HUES6 (cell line): ENCODE measurements at regions not wholly inside any gene's neighbourhood (a gene's known extent, or its start where the extent isn't known, plus 50 kb on each side); places are given as distances from the start of the nearest gene placed in this dataset.

Source experiments
- H3K27ac ChIP-seq: 2 replicates; pipeline ENCODE4 v1.7.0; 2013; ENCODE audit warnings: low read depth, mild to moderate bottlenecking, low read length, inconsistent platforms
- H3K27me3 ChIP-seq: 2 replicates; pipeline ENCODE4 v1.6.1; 2013; ENCODE audit warnings: low read length; ENCODE audit not compliant: control insufficient read depth, insufficient read depth
- H3K36me3 ChIP-seq: 2 replicates; pipeline ENCODE4 v1.6.1; 2013; ENCODE audit warnings: low read length; ENCODE audit not compliant: control insufficient read depth, insufficient read depth
- H3K4me1 ChIP-seq: 2 replicates; pipeline ENCODE4 v1.6.1; 2013; ENCODE audit warnings: low read length; ENCODE audit not compliant: control insufficient read depth, insufficient read depth
- H3K4me3 ChIP-seq: 2 replicates; pipeline ENCODE4 v1.5.1; 2013; ENCODE audit warnings: low read depth, low read length
- H3K9ac ChIP-seq: one replicate; pipeline ENCODE4 v1.6.1; 2013; ENCODE audit warnings: mild to moderate bottlenecking, low read length
- H3K9me3 ChIP-seq: 2 replicates; pipeline ENCODE4 v1.6.1; 2013; ENCODE audit warnings: low read depth, low read length; ENCODE audit not compliant: control insufficient read depth, insufficient read depth

DNA sequence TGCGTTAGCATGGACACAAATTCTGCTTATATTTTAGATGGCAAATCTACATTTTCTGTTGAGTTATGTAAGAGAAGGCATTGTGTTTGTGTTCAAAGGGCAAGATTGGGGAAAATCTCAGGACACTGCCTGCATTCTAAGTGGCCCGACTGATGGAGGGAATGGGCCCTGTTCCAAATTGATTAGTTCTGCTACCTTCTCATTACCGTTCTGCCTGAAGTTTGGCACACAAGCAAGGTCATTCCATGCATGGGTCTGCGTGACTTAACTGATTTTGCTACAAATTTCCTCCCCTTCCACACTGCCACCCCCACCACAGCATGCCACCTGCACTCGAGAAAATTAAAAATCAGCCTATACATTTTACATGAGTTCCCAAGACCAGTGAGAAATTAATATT is 409.9 kb downstream of the BRINP1 start:
- no peak overlapping the region for H3K27ac ChIP-seq
- no peak overlapping the region for H3K4me3 ChIP-seq
- no peaks in the 10 kb centered on the region for H3K9me3 ChIP-seq
- no peaks in the 10 kb centered on the region for H3K27me3 ChIP-seq
- H3K36me3 ChIP-seq, result no peaks in the 10 kb centered on the region
- no peak overlapping the region for H3K9ac ChIP-seq
- peaks cover 8% of the 10 kb centered on the region; the same call in 1 of the 2 replicates for H3K4me1 ChIP-seq

DNA sequence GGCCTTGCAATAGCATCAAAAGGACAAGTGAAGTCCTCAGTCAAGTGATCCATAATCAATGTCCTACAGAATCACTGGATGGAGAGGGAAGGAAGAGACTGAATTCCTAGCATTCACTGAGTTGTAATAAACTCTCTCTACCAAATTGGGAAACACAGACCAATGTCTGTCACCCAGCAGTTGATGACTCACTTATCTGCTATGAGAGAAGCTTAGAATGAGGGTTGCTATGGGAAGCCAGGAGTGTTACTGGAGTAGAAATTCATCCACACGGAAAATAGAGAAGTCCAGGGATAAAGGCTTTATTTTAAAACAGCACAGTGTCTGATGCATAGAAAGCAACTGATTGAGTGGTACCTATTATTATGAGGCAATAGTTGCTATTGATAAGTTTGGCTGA is 407.4 kb downstream of the BRINP1 start:
- Histone ChIP-seq H3K4me1 (peaks cover 8% of the 10 kb centered on the region; the same call in 1 of the 2 replicates), H3K36me3 (no peaks in the 10 kb centered on the region), H3K27me3 (no peaks in the 10 kb centered on the region), H3K27ac (no peak overlapping the region), H3K9me3 (no peaks in the 10 kb centered on the region), H3K9ac (no peak overlapping the region), H3K4me3 (no peak overlapping the region)

DNA sequence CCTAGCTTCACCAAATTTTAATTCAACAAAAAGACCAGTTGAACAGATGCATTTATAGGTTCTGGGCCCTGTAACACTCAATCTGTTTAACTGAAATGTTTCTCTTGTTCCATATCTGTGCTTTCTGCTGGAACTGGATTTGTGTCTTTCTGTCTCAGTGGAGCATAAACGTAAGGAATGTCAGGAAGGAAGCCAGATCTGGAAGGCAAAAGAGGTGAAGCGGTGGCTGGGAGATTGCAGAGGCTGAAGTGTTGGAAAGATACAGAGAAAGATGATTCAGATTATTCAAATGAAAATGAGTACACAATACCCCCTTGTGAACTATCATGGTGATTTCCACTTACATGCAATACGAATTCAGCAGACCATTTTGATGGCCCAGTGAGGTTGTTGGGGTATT is 406.8 kb downstream of the BRINP1 start:
- Histone ChIP-seq H3K36me3 (no peaks in the 10 kb centered on the region), H3K9ac (no peak overlapping the region), H3K9me3 (no peaks in the 10 kb centered on the region), H3K27me3 (no peaks in the 10 kb centered on the region), H3K4me1 (peaks cover 8% of the 10 kb centered on the region; the same call in 1 of the 2 replicates), H3K4me3 (no peak overlapping the region), H3K27ac (no peak overlapping the region)

DNA sequence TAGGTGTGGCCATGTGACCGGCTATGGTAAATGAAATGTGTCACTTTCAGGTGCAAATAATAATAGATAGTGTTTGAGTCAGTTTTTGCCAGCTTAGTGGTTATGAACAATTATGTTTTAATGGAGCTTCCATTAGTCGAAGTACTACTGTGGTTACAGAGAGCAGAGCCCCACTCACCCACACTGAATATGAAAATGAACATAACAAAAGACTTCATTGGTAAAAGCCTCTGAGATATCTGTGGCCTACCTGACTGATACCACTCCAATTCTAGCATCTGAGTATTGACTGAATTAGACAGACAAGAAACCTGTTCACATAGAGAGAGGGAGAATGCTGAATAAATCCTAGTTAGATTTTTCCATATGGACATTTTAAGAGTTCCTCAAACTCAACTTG is 405.6 kb downstream of the BRINP1 start:
- H3K9ac ChIP-seq, result no peak overlapping the region
- no peaks in the 10 kb centered on the region for H3K9me3 ChIP-seq
- no peak overlapping the region for H3K4me3 ChIP-seq
- H3K27me3 ChIP-seq, result no peaks in the 10 kb centered on the region
- no peak overlapping the region for H3K27ac ChIP-seq
- no peaks in the 10 kb centered on the region for H3K36me3 ChIP-seq
- H3K4me1 ChIP-seq, result peaks cover 8% of the 10 kb centered on the region; the same call in 1 of the 2 replicates

DNA sequence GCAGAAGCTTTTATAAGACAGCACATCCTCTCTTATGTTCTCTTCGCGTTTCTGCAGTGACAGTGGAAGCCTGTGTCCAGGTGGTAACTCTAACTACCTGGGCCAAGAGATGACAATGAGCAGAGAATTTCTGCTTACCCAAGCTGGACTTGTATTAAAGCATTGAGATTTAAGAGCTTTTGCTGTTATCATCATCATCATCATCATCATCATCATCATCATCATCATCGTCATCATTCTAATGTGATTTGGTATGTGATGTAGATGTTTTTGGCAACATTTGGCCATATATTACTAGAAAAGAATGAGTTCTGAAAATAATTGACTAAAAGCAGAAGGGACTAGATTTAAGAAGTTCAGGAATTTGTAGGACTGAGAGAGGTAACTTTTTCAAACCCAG is 401.3 kb downstream of the BRINP1 start:
- no peak overlapping the region for H3K4me3 ChIP-seq
- H3K9ac ChIP-seq, result no peak overlapping the region
- no peaks in the 10 kb centered on the region for H3K27me3 ChIP-seq
- H3K36me3 ChIP-seq, result no peaks in the 10 kb centered on the region
- no peaks in the 10 kb centered on the region for H3K4me1 ChIP-seq
- no peak overlapping the region for H3K27ac ChIP-seq
- no peaks in the 10 kb centered on the region for H3K9me3 ChIP-seq

DNA sequence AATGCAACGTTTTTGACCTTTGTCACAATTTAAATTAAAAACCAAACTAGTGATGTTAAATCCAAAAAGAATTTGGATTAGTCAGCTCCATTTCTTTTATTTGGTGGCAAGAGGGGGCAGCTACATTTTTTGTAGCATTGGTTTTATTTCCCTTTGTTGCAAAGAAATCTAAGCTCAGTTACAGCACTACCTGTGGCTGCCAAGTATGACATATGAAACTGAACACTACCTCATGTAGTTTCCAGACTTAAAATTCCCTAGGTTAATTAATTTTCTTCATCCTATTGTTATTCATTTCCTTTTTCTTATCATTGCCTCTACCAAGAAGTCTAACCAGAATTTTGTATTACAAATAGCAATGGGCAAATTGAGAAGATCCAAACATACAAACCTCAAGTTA is 393.5 kb downstream of the BRINP1 start:
- Histone ChIP-seq H3K9ac (no peak overlapping the region), H3K4me3 (no peak overlapping the region), H3K4me1 (peaks cover 4% of the 10 kb centered on the region; the same call in 1 of the 2 replicates), H3K27me3 (no peaks in the 10 kb centered on the region), H3K27ac (no peak overlapping the region), H3K36me3 (no peaks in the 10 kb centered on the region), H3K9me3 (no peaks in the 10 kb centered on the region)

DNA sequence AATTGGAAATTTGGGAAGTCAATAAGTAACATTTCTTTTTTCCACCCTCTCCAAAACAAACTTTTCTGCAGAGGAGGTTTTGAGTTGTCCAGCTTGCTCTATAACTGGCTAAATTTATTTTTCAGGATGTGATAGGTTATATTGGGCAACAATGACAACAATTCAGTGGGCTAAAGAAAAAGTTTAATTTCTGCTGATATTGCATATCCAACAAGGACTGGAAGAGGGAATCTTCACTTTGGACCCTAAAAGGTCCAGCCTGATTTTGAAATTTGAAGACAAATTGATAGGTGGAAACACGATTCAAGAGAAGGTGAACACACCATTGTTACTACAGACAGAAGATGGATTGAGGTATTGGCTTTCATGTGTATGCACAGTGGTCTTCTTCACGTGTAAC is 393.1 kb downstream of the BRINP1 start:
- H3K4me3 ChIP-seq, result no peak overlapping the region

DNA sequence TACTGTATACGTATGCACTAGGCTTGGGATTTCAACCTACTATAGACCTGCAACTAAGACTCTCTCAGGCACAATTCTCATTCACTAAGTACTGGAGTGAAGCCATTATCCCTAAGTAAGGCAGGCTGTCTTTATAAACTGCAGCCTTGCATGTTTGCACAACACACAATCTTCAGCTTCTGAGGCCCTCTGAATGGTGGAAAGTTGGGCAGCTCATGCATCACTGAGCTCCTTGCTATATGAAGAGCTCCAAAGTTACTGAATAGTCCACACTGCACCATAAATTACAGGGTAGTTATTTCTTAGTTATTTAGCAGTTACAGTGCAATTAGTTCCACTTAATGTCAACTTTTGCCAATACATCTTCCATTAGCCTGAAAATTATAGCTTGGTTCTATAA is 384.6 kb downstream of the BRINP1 start:
- Histone ChIP-seq H3K27me3 (no peaks in the 10 kb centered on the region), H3K27ac (no peak overlapping the region), H3K9ac (no peak overlapping the region), H3K4me1 (peaks cover 4% of the 10 kb centered on the region; the same call in 1 of the 2 replicates), H3K36me3 (no peaks in the 10 kb centered on the region), H3K9me3 (no peaks in the 10 kb centered on the region), H3K4me3 (no peak overlapping the region)

More for the DNA sequence above, 393.1 kb downstream of the BRINP1 start:
- Histone ChIP-seq H3K9me3 (no peaks in the 10 kb centered on the region), H3K4me1 (peaks cover 4% of the 10 kb centered on the region; the same call in 1 of the 2 replicates), H3K27ac (no peak overlapping the region), H3K27me3 (no peaks in the 10 kb centered on the region), H3K36me3 (no peaks in the 10 kb centered on the region), H3K9ac (no peak overlapping the region)

DNA sequence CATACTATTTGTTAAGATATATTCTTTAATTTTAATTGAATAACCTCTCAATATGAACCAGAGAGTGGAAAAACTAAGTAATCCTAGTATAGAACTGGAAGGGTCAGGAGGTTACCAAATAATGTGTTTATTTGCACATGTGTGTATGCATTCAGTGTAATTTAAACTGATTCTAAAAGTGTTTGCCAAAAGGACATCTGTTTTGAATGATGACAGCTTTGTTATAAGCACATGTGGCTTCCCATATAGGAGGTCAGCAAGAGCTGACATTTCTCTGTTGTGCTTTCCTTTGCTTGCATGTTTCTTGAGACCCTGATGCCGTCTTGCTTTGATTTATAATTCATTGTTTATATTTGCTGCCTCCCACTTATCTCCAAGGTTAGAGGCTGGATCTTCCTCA is 383.4 kb downstream of the BRINP1 start:
- Histone ChIP-seq H3K36me3 (no peaks in the 10 kb centered on the region), H3K4me1 (no peaks in the 10 kb centered on the region; the same call in 1 of the 2 replicates), H3K27ac (no peak overlapping the region), H3K27me3 (no peaks in the 10 kb centered on the region), H3K9ac (no peak overlapping the region), H3K4me3 (no peak overlapping the region), H3K9me3 (no peaks in the 10 kb centered on the region)

DNA sequence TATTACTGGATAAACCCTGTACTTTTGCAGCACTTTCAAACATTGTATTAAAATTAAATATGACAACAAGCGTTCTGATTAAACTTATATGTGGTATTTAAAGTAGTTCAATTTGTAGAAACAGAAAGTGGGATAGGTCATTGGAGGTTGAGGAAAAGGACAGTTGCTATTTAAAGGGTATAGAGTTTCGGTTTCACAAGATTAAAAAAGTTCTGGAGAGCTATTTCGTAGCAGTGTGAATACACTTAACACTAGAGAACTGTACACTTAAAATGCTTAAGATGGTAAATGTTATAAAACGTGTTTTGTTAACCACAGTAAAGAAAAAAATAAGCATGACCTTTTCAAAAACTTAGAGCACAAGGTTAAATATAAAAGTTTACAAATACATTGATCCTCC is 382.1 kb downstream of the BRINP1 start:
- Histone ChIP-seq H3K4me1 (no peaks in the 10 kb centered on the region; the same call in 1 of the 2 replicates), H3K27me3 (no peaks in the 10 kb centered on the region), H3K9me3 (no peaks in the 10 kb centered on the region), H3K36me3 (no peaks in the 10 kb centered on the region), H3K4me3 (no peak overlapping the region), H3K9ac (no peak overlapping the region), H3K27ac (no peak overlapping the region)

DNA sequence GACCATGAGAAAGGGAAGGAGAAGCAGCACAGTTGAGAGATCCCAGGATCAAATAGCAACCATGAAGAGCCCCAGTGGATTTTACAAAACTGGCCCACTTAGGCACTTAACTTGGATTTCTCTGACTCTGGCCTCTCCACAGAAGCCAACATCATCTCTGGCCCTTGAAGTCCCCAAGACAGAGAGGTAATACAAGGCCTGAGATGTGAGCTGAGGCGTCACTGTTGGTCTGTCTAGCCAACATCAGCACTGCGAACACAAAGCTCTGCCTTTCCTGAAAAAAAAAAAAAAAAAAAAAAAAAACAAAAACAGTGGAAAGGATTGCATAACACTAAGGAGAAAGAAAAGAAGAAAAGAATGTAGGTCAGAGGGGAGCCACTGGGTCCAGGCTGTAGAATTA is 378.3 kb downstream of the BRINP1 start:
- Histone ChIP-seq H3K36me3 (no peaks in the 10 kb centered on the region), H3K27me3 (no peaks in the 10 kb centered on the region), H3K4me3 (no peak overlapping the region), H3K9me3 (no peaks in the 10 kb centered on the region), H3K27ac (no peak overlapping the region), H3K9ac (no peak overlapping the region), H3K4me1 (peaks cover 19% of the 10 kb centered on the region; the same call in 1 of the 2 replicates)
